HEK293T (cell line): ENCODE measurements at regions not wholly inside any gene's neighbourhood (a gene's known extent, or its start where the extent isn't known, plus 50 kb on each side); places are given as distances from the start of the nearest gene placed in this dataset.

Experiments
- ARNT ChIP-seq: fragments of 450-650 bp; IDR thresholded peaks from 2 replicates; pipeline ENCODE4 v1.6.1; 2017; ENCODE audit warnings: mild to moderate bottlenecking
- BHLHE40 ChIP-seq: fragments of 450-650 bp; IDR thresholded peaks from 2 replicates; pipeline ENCODE4 v1.6.1; 2016; ENCODE audit warnings: mild to moderate bottlenecking, moderate library complexity, borderline replicate concordance
- ELF4 ChIP-seq: fragments of 450-650 bp; IDR thresholded peaks from 2 replicates; pipeline ENCODE4 v1.6.1; 2017; ENCODE audit warnings: antibody characterized with exemption
- FOXA1 ChIP-seq: fragments of 450-650 bp; IDR thresholded peaks from 2 replicates; pipeline ENCODE4 v1.6.1; 2016; ENCODE audit warnings: mild to moderate bottlenecking
- FOXM1 ChIP-seq: fragments of 450-650 bp; IDR thresholded peaks from 2 replicates; pipeline ENCODE4 v1.6.1; 2017; ENCODE audit warnings: mild to moderate bottlenecking, borderline replicate concordance
- LEF1 ChIP-seq: fragments of 450-650 bp; IDR thresholded peaks from 2 replicates; pipeline ENCODE4 v1.6.1; 2017; ENCODE audit warnings: mild to moderate bottlenecking, borderline replicate concordance
- NFRKB ChIP-seq: fragments of 450-650 bp; IDR thresholded peaks from 2 replicates; pipeline ENCODE4 v1.6.1; 2016; ENCODE audit warnings: mild to moderate bottlenecking, moderate library complexity
- SP1 ChIP-seq: fragments of 450-650 bp; IDR thresholded peaks from 2 replicates; pipeline ENCODE4 v1.6.1; 2017
- TARDBP ChIP-seq: fragments of 450-650 bp; IDR thresholded peaks from 2 replicates; pipeline ENCODE4 v1.6.1; 2016

GRCh38 chr18:10242936-10243680, 211.3 kb upstream of the APCDD1 start:
- TF ChIP-seq ELF4 (no peak), FOXA1 (no peak), ARNT (no peak), BHLHE40 (no peak), TARDBP (no peak), SP1 (no peak), NFRKB (no peak), LEF1 (no peak), FOXM1 (no peak)
